ENCODE measurements at regions not wholly inside any gene's neighbourhood (a gene's known extent, or its start where the extent isn't known, plus 50 kb on each side); places are given as distances from the start of the nearest gene placed in this dataset.
"Not testable (repeated sequence)": the region's sequence is repeated elsewhere in the genome, so short reads cannot be mapped to it uniquely, and the experiment has no call there.

DNA sequence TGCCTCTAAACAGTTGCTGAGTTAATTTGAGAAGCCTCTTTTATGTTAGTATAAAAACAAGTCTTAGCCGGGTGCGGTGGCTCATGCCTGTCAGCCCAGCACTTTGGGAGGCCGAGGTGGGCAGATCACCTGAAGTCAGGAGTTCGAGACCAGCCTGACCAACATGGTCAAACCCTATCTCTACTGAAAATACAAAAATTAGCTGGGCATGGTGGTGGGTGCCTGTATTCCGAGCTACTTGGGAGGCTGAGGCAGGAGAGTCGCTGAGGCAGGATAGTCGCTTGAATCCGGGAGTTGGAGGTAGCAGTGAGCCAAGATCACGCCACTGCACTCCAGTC, 317.5 kb downstream of the QKI start:
- H3K27me3 Mint-ChIP-seq (ENCODE audit: insufficient read depth); H3K9me3 Mint-ChIP-seq; DNase-seq (ENCODE audit: low spot score); intact Hi-C loops (cut with micrococcal nuclease); H3K36me3 Mint-ChIP-seq (ENCODE audit: low read depth); H3K4me1 Mint-ChIP-seq (ENCODE audit: low read depth); H3K4me3 Mint-ChIP-seq; H3K27ac Mint-ChIP-seq: not testable (repeated sequence)

- no peak overlapping the region for H3K27ac Mint-ChIP-seq
- H3K4me3 Mint-ChIP-seq: no peak overlapping the region
- no peaks in the 10 kb centered on the region for H3K9me3 Mint-ChIP-seq
- no peaks in the 10 kb centered on the region for H3K36me3 Mint-ChIP-seq (ENCODE audit: low read depth)
- DNase-seq (ENCODE audit: low spot score): no peak
- H3K27me3 Mint-ChIP-seq (ENCODE audit: insufficient read depth): peaks cover 6% of the 10 kb centered on the region
- H3K4me1 Mint-ChIP-seq (ENCODE audit: low read depth): no peaks in the 10 kb centered on the region
- intact Hi-C loops (cut with micrococcal nuclease): no loop called here
Measured at GRCh38 chr6:163731215-163732013, 316.9 kb downstream of the QKI start.

DNA sequence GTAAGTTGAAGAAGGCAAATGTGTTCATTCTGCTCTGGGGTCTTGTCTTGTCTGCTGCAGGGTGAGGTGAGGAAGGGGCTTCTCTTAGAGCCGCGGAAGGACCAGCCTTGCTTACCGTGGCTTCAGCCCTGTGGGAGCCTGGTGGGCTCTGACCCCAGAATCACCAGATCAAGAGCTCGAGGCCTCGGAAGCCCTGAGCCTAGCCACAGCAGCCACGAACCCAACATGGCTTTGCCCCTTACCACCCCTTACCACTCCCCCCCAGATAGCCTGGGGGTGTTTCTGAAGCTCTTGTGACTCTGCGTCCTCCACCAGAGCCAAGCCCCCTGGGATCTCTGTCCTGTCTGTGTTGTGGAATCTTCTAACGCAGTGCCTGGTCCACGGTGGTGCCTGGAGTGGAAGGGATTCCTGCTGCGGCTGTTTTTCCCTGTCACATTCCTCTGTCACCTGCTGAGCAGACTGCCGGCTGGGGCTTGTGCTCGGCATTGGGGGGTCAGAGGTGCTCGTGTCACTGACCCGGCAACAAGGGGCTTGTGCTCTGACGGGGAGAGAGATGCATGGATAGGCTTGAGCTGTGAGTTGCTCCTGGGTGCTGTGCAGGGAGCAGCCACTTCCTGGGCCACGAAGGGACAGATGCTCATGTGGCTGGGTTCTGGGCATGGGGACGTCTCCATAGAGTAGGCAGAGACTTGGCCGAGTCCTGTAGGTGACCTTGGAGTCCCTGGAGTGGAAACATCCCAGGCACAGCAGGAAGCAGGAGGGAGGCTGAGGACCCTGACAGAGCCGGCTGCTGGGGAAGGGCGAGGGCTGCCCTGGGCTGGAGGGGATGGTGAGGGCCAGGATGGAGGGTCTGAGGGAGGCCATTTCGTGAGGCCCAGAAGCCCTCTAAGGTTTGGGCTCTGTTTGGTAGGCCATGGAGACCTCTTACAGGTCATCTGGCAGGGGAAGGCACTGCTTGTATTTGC, 316.0 kb downstream of the QKI start:
- intact Hi-C loops (cut with micrococcal nuclease): no loop called here

GRCh38 chr6:163729127-163729872, 314.8 kb downstream of the QKI start:
- Mint-ChIP-seq H3K4me3 (no peak overlapping the region), H3K27me3 (ENCODE audit: insufficient read depth) (peaks cover 6% of the 10 kb centered on the region), H3K27ac (no peak overlapping the region), H3K4me1 (ENCODE audit: low read depth) (no peaks in the 10 kb centered on the region), H3K36me3 (ENCODE audit: low read depth) (no peaks in the 10 kb centered on the region), H3K9me3 (no peaks in the 10 kb centered on the region)
- DNase-seq (ENCODE audit: low spot score): no peak
- intact Hi-C loops (cut with micrococcal nuclease): no loop called here

More for the DNA sequence above, 316.0 kb downstream of the QKI start:
- no peak overlapping the region for H3K4me3 Mint-ChIP-seq
- no peak overlapping the region for H3K27ac Mint-ChIP-seq
- no peaks in the 10 kb centered on the region for H3K9me3 Mint-ChIP-seq
- peaks cover 6% of the 10 kb centered on the region for H3K27me3 Mint-ChIP-seq (ENCODE audit: insufficient read depth)
- no peaks in the 10 kb centered on the region for H3K4me1 Mint-ChIP-seq (ENCODE audit: low read depth)
- H3K36me3 Mint-ChIP-seq (ENCODE audit: low read depth): no peaks in the 10 kb centered on the region
- no peak for DNase-seq (ENCODE audit: low spot score)

GRCh38 chr6:163728442-163729126, 314.1 kb downstream of the QKI start:
- Mint-ChIP-seq H3K27me3 (ENCODE audit: insufficient read depth) (peaks cover 3% of the 10 kb centered on the region), H3K27ac (no peak overlapping the region), H3K4me3 (no peak overlapping the region), H3K4me1 (ENCODE audit: low read depth) (no peaks in the 10 kb centered on the region), H3K36me3 (ENCODE audit: low read depth) (no peaks in the 10 kb centered on the region), H3K9me3 (no peaks in the 10 kb centered on the region)
- no peak for DNase-seq (ENCODE audit: low spot score)
- intact Hi-C loops (cut with micrococcal nuclease): no loop called here

DNA sequence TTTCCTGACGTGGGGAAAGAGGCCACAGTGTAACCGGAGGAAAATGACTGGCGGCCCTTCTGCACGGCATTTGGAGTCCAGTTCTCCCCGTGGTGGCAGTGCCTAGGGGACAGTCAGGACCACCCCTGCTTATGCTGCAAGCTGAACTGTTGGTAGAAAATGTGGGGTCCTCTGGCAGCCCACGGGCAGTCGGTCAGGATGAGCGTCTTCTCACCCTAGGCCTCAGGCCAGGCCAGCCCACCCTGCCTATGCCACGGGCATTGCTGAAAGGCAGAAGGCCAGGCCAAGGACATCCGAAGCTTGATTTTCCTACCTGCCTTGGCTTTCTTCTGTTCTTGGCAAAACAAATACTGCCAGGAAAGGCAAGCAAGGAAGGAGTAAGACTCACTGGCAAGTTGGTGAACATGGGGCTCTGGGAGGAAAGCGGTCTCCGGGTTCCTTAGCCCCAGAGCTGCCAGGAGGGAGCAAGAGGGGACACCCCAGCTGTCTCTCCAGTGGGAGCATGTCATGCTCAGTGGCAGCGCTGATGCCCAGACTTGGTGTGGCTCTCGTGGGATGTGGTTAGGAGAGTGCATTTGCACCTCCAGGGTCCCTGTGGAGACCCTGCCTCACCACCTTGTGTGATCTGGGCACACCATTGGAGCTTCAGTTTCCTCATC, 311.6 kb downstream of the QKI start:
- intact Hi-C loops (cut with micrococcal nuclease): no loop called here
- H3K27ac Mint-ChIP-seq: no peak overlapping the region
- no peak for DNase-seq (ENCODE audit: low spot score)
- H3K9me3 Mint-ChIP-seq: no peaks in the 10 kb centered on the region
- no peaks in the 10 kb centered on the region for H3K27me3 Mint-ChIP-seq (ENCODE audit: insufficient read depth)
- H3K4me1 Mint-ChIP-seq (ENCODE audit: low read depth): no peaks in the 10 kb centered on the region
- H3K4me3 Mint-ChIP-seq: no peak overlapping the region
- no peaks in the 10 kb centered on the region for H3K36me3 Mint-ChIP-seq (ENCODE audit: low read depth)

DNA sequence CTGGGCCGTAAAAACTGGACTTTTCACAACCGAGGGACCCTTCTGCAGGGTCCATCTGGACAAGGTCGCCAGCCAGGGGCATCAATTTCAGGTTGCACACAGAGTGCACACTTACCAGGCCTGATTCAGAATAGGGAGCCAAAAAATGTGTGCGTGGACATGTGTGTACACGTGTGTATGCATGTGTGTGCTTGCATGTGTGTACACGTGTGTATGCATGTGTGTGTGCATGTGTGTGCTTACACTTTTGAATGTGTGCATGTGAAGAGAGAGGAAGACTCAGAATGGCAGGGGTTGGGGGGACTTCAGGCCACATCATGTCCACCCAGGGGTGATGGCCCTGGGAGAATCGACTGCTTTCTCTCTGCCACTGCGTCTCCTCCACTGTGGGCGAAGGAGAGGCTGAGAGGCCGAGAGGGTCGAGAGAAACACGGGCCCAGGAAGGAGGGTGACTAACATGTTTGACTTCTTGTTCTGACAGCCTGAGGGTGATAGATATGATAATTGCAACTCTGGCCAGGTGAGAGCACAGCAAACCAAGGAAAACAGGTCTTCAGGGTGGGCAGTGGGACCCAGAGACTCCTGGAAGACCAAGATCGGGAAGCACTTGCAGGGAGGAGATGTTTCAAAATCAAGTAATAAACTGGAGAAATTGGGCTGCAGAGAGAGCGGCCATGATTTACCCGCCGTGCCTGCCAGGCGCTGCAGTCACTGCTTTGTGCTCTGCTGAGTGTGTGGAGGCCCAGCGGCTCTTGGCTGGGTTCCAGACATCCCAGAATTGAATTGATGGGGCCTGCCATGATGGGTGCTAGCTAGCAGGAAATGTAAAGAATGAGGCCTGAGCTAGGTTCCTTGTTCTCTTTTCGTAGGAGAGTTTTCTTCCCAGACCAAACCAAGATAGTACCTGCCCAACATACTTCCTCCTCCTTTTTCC, 310.8 kb downstream of the QKI start:
- no peak overlapping the region for H3K27ac Mint-ChIP-seq
- H3K9me3 Mint-ChIP-seq: no peaks in the 10 kb centered on the region
- H3K4me1 Mint-ChIP-seq (ENCODE audit: low read depth): no peaks in the 10 kb centered on the region
- intact Hi-C loops (cut with micrococcal nuclease): no loop called here
- no peaks in the 10 kb centered on the region for H3K36me3 Mint-ChIP-seq (ENCODE audit: low read depth)
- H3K4me3 Mint-ChIP-seq: no peak overlapping the region
- DNase-seq (ENCODE audit: low spot score): no peak
- no peaks in the 10 kb centered on the region for H3K27me3 Mint-ChIP-seq (ENCODE audit: insufficient read depth)

DNA sequence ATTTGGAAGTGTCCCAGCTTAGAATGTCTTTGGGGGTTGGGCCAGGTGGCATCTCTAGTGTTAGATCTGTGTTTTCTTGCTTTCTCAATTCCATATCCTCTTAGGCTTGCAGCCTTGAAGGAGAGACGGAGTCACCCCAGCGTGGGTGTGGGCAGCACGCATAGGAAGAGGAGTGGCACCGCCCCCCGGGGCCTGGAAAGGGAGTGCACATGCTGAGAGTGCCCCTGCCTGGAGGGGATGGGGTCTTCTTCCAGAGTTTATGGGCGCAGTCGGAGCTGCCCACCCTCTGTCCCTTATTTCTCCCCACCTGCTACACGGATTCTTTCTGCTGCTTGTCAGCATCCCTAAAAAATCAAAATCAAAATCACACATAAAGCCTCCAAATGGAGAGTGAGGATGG, 309.7 kb downstream of the QKI start:
- intact Hi-C loops (cut with micrococcal nuclease): no loop called here
- Mint-ChIP-seq H3K4me3 (no peak overlapping the region), H3K27ac (no peak overlapping the region), H3K36me3 (ENCODE audit: low read depth) (no peaks in the 10 kb centered on the region), H3K27me3 (ENCODE audit: insufficient read depth) (no peaks in the 10 kb centered on the region), H3K9me3 (no peaks in the 10 kb centered on the region), H3K4me1 (ENCODE audit: low read depth) (no peaks in the 10 kb centered on the region)
- no peak for DNase-seq (ENCODE audit: low spot score)

GRCh38 chr6:163723759-163724158, 309.2 kb downstream of the QKI start:
- H3K4me1 Mint-ChIP-seq (ENCODE audit: low read depth): no peaks in the 10 kb centered on the region
- H3K36me3 Mint-ChIP-seq (ENCODE audit: low read depth): no peaks in the 10 kb centered on the region
- H3K27me3 Mint-ChIP-seq (ENCODE audit: insufficient read depth): no peaks in the 10 kb centered on the region
- no peaks in the 10 kb centered on the region for H3K9me3 Mint-ChIP-seq
- no peak overlapping the region for H3K27ac Mint-ChIP-seq
- H3K4me3 Mint-ChIP-seq: no peak overlapping the region
- DNase-seq (ENCODE audit: low spot score): no peak
- intact Hi-C loops (cut with micrococcal nuclease): no loop called here

- DNase-seq (ENCODE audit: low spot score): no peak
- intact Hi-C loops (cut with micrococcal nuclease): no loop called here
- H3K27ac Mint-ChIP-seq: no peak overlapping the region
- no peaks in the 10 kb centered on the region for H3K36me3 Mint-ChIP-seq (ENCODE audit: low read depth)
- H3K4me1 Mint-ChIP-seq (ENCODE audit: low read depth): no peaks in the 10 kb centered on the region
- H3K27me3 Mint-ChIP-seq (ENCODE audit: insufficient read depth): no peaks in the 10 kb centered on the region
- no peaks in the 10 kb centered on the region for H3K9me3 Mint-ChIP-seq
- no peak overlapping the region for H3K4me3 Mint-ChIP-seq
Measured at GRCh38 chr6:163721922-163722692, 307.6 kb downstream of the QKI start.

DNA sequence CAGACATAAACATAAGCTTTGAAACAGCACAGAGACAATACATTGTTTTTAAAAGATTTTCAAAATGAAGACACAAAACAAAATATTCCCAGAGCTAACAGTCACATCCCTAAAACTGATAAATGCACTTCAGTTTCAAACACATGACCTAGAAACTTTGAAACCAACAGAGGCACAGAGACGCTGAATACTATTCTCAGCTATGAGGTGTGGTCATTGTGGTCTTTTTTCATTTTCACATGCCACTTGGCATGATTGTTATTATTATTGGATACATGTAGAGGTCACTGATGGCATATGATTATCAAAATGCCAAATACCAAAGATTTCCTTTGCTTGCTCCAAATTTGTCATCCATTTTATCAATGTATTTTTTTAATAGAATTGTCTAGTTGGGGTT, 306.9 kb downstream of the QKI start:
- DNase-seq (ENCODE audit: low spot score): no peak
- Mint-ChIP-seq H3K27me3 (ENCODE audit: insufficient read depth) (no peaks in the 10 kb centered on the region), H3K9me3 (no peaks in the 10 kb centered on the region), H3K4me3 (no peak overlapping the region), H3K4me1 (ENCODE audit: low read depth) (no peaks in the 10 kb centered on the region), H3K36me3 (ENCODE audit: low read depth) (no peaks in the 10 kb centered on the region), H3K27ac (no peak overlapping the region)
- intact Hi-C loops (cut with micrococcal nuclease): no loop called here
